ENCODE measurements at regions not wholly inside any gene's neighbourhood (a gene's known extent, or its start where the extent isn't known, plus 50 kb on each side); places are given as distances from the start of the nearest gene placed in this dataset.

GRCh38 chr9:13508086-13508485 is 228.6 kb upstream of the MPDZ start:
- H3K4me2 ChIP-seq (ENCODE audit: low read length), result no peak overlapping the region
- H3K9ac ChIP-seq (ENCODE audit: low read length), result no peak overlapping the region
- no peaks in the 10 kb centered on the region for H3K27me3 ChIP-seq (ENCODE audit: insufficient read depth, low read length)
- no peak for DNase-seq
- H3K9me3 ChIP-seq (ENCODE audit: insufficient read depth, low read depth, low read length), result no peaks in the 10 kb centered on the region
- no peak overlapping the region for H2BK120ac ChIP-seq (ENCODE audit: insufficient read depth, low read length, poor library complexity)
- no peaks in the 10 kb centered on the region for H3K79me1 ChIP-seq (ENCODE audit: low read length)
- no peak overlapping the region for H4K91ac ChIP-seq (ENCODE audit: low read depth, low read length)
- no peak overlapping the region for H3K18ac ChIP-seq (ENCODE audit: low read length)
- no peak overlapping the region for H3K4me3 ChIP-seq (ENCODE audit: low read depth, low read length)
- no peak overlapping the region for H4K8ac ChIP-seq (ENCODE audit: low read depth, low read length)
- no peak overlapping the region for H3K4ac ChIP-seq (ENCODE audit: low read depth, low read length)
- no peak overlapping the region for H2BK12ac ChIP-seq (ENCODE audit: low read length)
- H3K79me2 ChIP-seq (ENCODE audit: control insufficient read depth, insufficient read depth, low read length, poor library complexity), result peaks cover 2% of the 10 kb centered on the region
- peaks cover 0 to 6% of the 10 kb centered on the region in 2 experiments for H3K4me1 ChIP-seq (ENCODE audit: control insufficient read depth in 1 of 2, insufficient read depth in 2 of 2, low read length in 2 of 2)
- no peaks in the 10 kb centered on the region for H3K36me3 ChIP-seq (ENCODE audit: control insufficient read depth in 1 of 2, insufficient read depth in 2 of 2, low read length in 2 of 2)
- no peak overlapping the region for H4K12ac ChIP-seq (ENCODE audit: low read depth, low read length)
- WGBS (ENCODE audit: extremely low coverage, insufficient coverage, insufficient read length), result no CpG with 5 or more reads among the region's 2 CpGs
- no peak overlapping the region for H3K27ac ChIP-seq (ENCODE audit: low read depth, low read length)
- no peak overlapping the region for H3K23ac ChIP-seq (ENCODE audit: low read length)
- H2AFZ ChIP-seq (ENCODE audit: insufficient read depth, low read length, poor library complexity), result no peak overlapping the region
- H2BK5ac ChIP-seq (ENCODE audit: low read depth, low read length, poor library complexity), result no peak overlapping the region
- H3K14ac ChIP-seq (ENCODE audit: low read length), result no peak overlapping the region
- H2AK5ac ChIP-seq (ENCODE audit: low read length), result no peak overlapping the region

- Histone ChIP-seq H3K27ac (ENCODE audit: low read depth, low read length) (no peak overlapping the region), H2AK5ac (ENCODE audit: low read length) (no peak overlapping the region), H2AFZ (ENCODE audit: insufficient read depth, low read length, poor library complexity) (no peak overlapping the region), H3K23ac (ENCODE audit: low read length) (no peak overlapping the region), H3K4me1 (ENCODE audit: control insufficient read depth in 1 of 2, insufficient read depth in 2 of 2, low read length in 2 of 2) (no peaks in the 10 kb centered on the region), H2BK5ac (ENCODE audit: low read depth, low read length, poor library complexity) (no peak overlapping the region), H3K9ac (ENCODE audit: low read length) (no peak overlapping the region), H4K12ac (ENCODE audit: low read depth, low read length) (no peak overlapping the region), H4K8ac (ENCODE audit: low read depth, low read length) (no peak overlapping the region), H3K14ac (ENCODE audit: low read length) (no peak overlapping the region), H3K27me3 (ENCODE audit: insufficient read depth, low read length) (no peaks in the 10 kb centered on the region), H4K91ac (ENCODE audit: low read depth, low read length) (no peak overlapping the region), H3K79me1 (ENCODE audit: low read length) (no peaks in the 10 kb centered on the region), H3K4me2 (ENCODE audit: low read length) (no peak overlapping the region), H3K79me2 (ENCODE audit: control insufficient read depth, insufficient read depth, low read length, poor library complexity) (no peaks in the 10 kb centered on the region), H2BK12ac (ENCODE audit: low read length) (no peak overlapping the region), H3K9me3 (ENCODE audit: insufficient read depth, low read depth, low read length) (no peaks in the 10 kb centered on the region), H2BK120ac (ENCODE audit: insufficient read depth, low read length, poor library complexity) (no peak overlapping the region), H3K36me3 (ENCODE audit: control insufficient read depth in 1 of 2, insufficient read depth in 2 of 2, low read length in 2 of 2) (no peaks in the 10 kb centered on the region), H3K4me3 (ENCODE audit: low read depth, low read length) (no peak overlapping the region), H3K4ac (ENCODE audit: low read depth, low read length) (no peak overlapping the region), H3K18ac (ENCODE audit: low read length) (no peak overlapping the region)
- WGBS (ENCODE audit: extremely low coverage, insufficient coverage, insufficient read length), result no CpG with 5 or more reads among the region's 3 CpGs
- no peak for DNase-seq
Measured at GRCh38 chr9:13505797-13506196, 226.3 kb upstream of the MPDZ start.

- Histone ChIP-seq H4K91ac (ENCODE audit: low read depth, low read length) (no peak overlapping the region), H4K12ac (ENCODE audit: low read depth, low read length) (no peak overlapping the region), H4K8ac (ENCODE audit: low read depth, low read length) (no peak overlapping the region), H3K4me2 (ENCODE audit: low read length) (no peak overlapping the region), H3K9ac (ENCODE audit: low read length) (no peak overlapping the region), H3K79me1 (ENCODE audit: low read length) (no peaks in the 10 kb centered on the region), H3K4me1 (ENCODE audit: control insufficient read depth in 1 of 2, insufficient read depth in 2 of 2, low read length in 2 of 2) (peaks cover 0 to 4% of the 10 kb centered on the region in 2 experiments), H3K27ac (ENCODE audit: low read depth, low read length) (no peak overlapping the region), H3K27me3 (ENCODE audit: insufficient read depth, low read length) (no peaks in the 10 kb centered on the region), H3K4me3 (ENCODE audit: low read depth, low read length) (no peak overlapping the region), H2AK5ac (ENCODE audit: low read length) (no peak overlapping the region), H3K14ac (ENCODE audit: low read length) (no peak overlapping the region), H2BK12ac (ENCODE audit: low read length) (no peak overlapping the region), H3K36me3 (ENCODE audit: control insufficient read depth in 1 of 2, insufficient read depth in 2 of 2, low read length in 2 of 2) (no peaks in the 10 kb centered on the region), H3K18ac (ENCODE audit: low read length) (no peak overlapping the region), H3K79me2 (ENCODE audit: control insufficient read depth, insufficient read depth, low read length, poor library complexity) (no peaks in the 10 kb centered on the region), H2BK120ac (ENCODE audit: insufficient read depth, low read length, poor library complexity) (no peak overlapping the region), H3K23ac (ENCODE audit: low read length) (no peak overlapping the region), H3K9me3 (ENCODE audit: insufficient read depth, low read depth, low read length) (no peaks in the 10 kb centered on the region), H3K4ac (ENCODE audit: low read depth, low read length) (no peak overlapping the region), H2BK5ac (ENCODE audit: low read depth, low read length, poor library complexity) (no peak overlapping the region), H2AFZ (ENCODE audit: insufficient read depth, low read length, poor library complexity) (no peak overlapping the region)
- DNase-seq, result no peak
- WGBS (ENCODE audit: extremely low coverage, insufficient coverage, insufficient read length), result no CpG with 5 or more reads among the region's 2 CpGs
Measured at GRCh38 chr9:13503599-13503998, 224.1 kb upstream of the MPDZ start.

GRCh38 chr9:13502484-13502883 is 223.0 kb upstream of the MPDZ start:
- no peak overlapping the region for H3K27ac ChIP-seq (ENCODE audit: low read depth, low read length)
- H3K27me3 ChIP-seq (ENCODE audit: insufficient read depth, low read length), result no peaks in the 10 kb centered on the region
- no peak overlapping the region for H3K23ac ChIP-seq (ENCODE audit: low read length)
- H3K4ac ChIP-seq (ENCODE audit: low read depth, low read length), result no peak overlapping the region
- no peaks in the 10 kb centered on the region for H3K9me3 ChIP-seq (ENCODE audit: insufficient read depth, low read depth, low read length)
- H3K9ac ChIP-seq (ENCODE audit: low read length), result no peak overlapping the region
- H3K36me3 ChIP-seq (ENCODE audit: control insufficient read depth in 1 of 2, insufficient read depth in 2 of 2, low read length in 2 of 2), result no peaks in the 10 kb centered on the region
- DNase-seq, result no peak
- no peak overlapping the region for H2BK5ac ChIP-seq (ENCODE audit: low read depth, low read length, poor library complexity)
- no CpG with 5 or more reads among the region's 6 CpGs for WGBS (ENCODE audit: extremely low coverage, insufficient coverage, insufficient read length)
- H2BK120ac ChIP-seq (ENCODE audit: insufficient read depth, low read length, poor library complexity), result no peak overlapping the region
- no peaks in the 10 kb centered on the region for H3K79me2 ChIP-seq (ENCODE audit: control insufficient read depth, insufficient read depth, low read length, poor library complexity)
- H3K18ac ChIP-seq (ENCODE audit: low read length), result no peak overlapping the region
- peaks cover 0 to 4% of the 10 kb centered on the region in 2 experiments for H3K4me1 ChIP-seq (ENCODE audit: control insufficient read depth in 1 of 2, insufficient read depth in 2 of 2, low read length in 2 of 2)
- H2BK12ac ChIP-seq (ENCODE audit: low read length), result no peak overlapping the region
- H3K79me1 ChIP-seq (ENCODE audit: low read length), result no peaks in the 10 kb centered on the region
- no peak overlapping the region for H4K91ac ChIP-seq (ENCODE audit: low read depth, low read length)
- no peak overlapping the region for H2AFZ ChIP-seq (ENCODE audit: insufficient read depth, low read length, poor library complexity)
- H3K14ac ChIP-seq (ENCODE audit: low read length), result no peak overlapping the region
- no peak overlapping the region for H4K8ac ChIP-seq (ENCODE audit: low read depth, low read length)
- no peak overlapping the region for H3K4me3 ChIP-seq (ENCODE audit: low read depth, low read length)
- no peak overlapping the region for H2AK5ac ChIP-seq (ENCODE audit: low read length)
- H4K12ac ChIP-seq (ENCODE audit: low read depth, low read length), result no peak overlapping the region
- H3K4me2 ChIP-seq (ENCODE audit: low read length), result no peak overlapping the region
